ACHN (cell line): ENCODE measurements at regions not wholly inside any gene's neighbourhood (a gene's known extent, or its start where the extent isn't known, plus 50 kb on each side); places are given as distances from the start of the nearest gene placed in this dataset.

Experiments
- DNase-seq: peaks from one replicate; pipeline ENCODE4 v3.0.0-alpha.2; 2015
- in situ Hi-C: cut with HindIII; loops from 2 replicates; pipeline ENCODE4 v1.10.0; 2017; ENCODE audit warnings: low sequenced_read_pairs, low pct_ligation_motif_present, low pct_unique_long_range_greater_than_20kb

GRCh38 chr5:38207343-38207742 lies 51.0 kb upstream of the EGFLAM start:
- peak; percentile 3 for DNase-seq
- in situ Hi-C loops: no loop called here

DNA sequence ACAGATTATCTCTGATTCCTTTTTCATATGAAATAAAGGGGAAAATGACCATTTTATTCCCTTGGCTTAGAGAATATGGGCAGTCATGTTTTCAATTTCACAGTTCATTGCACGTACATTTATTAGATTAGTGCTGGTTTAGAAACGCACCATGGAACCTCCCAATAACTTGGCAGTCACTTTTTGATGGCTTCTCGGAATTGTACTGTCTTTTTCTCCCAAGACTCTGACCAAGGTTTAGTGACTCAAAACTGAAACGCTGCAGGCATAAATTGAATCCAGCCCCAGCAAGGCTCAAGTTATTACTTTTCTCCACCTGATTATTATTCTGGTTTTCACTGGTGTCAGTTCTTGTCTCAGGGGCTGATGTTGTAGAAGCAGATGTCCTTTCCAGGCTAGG lies 55.6 kb upstream of the EGFLAM start:
- in situ Hi-C loops: no loop called here
- no peak for DNase-seq

DNA sequence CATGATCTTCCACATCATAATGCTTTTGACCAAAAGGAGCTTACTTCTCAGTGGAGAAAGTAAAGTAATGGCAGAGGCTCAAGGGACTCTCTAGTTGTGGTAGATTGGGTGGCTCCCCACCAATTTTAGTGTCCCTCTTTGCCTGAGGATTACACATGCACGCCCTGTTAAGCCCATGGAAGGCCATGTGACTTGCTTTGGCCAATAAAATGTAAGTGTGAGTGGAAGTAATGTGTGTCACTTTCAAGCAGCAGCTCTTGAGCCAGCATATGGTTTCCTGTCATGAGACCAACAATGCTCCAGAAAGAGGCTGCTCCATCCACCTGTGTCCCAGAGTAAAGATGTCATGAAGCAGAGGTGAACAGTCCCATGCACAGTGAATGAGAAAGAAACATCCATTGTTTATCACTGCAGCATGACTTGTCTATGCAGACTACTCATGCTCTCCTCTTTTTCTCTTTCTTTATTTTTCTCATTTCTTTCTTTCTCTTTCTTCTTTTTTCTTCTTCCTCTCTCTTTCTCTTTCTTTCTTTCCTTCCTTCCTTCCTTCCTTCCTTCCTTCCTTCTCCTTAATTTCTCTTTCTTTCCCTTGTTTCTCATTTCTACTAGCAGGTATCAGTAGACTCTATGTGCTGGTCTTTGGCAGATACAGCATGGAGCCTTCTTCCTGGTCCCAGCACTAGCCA lies 57.3 kb upstream of the EGFLAM start:
- in situ Hi-C loops: no loop called here

GRCh38 chr5:38197118-38197517 lies 61.2 kb upstream of the EGFLAM start:
- no peak for DNase-seq
- in situ Hi-C loops: no loop called here

More for the DNA sequence above, 57.3 kb upstream of the EGFLAM start:
- DNase-seq: no peak

DNA sequence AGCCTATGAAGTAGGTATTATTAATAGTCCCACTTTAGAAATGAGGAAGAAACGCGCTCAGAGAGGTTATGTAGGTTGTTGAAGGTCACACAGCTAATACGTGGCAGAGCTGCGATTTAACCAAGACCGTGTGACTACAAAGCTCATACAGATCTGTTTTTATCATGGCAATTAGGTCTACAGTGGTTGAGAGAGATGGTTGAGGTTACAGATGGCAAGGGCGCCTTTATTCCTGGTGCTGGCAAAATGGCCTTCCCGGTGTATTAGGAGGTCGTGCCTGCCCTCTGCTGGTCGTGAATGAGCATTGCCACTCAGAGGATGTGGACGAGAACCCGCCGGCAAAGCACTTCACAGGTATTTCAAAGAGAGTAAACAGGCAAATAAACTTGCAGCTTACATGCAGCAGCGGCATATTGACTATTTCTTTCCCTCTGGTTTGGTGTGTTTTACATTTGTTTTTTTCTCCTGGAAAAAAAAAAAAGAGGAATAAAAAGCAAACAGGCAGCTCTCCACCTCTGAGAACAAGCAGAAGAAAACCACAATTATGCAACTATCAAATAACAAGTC lies 65.3 kb upstream of the EGFLAM start:
- in situ Hi-C loops: no loop called here
- peak; percentile 54 for DNase-seq

- in situ Hi-C loops: no loop called here
- DNase-seq: no peak
These were observed 66.7 kb upstream of the EGFLAM start for GRCh38 chr5:38191693-38192092.

- DNase-seq: no peak
- in situ Hi-C loops: no loop called here
These were observed 68.2 kb upstream of the EGFLAM start for GRCh38 chr5:38190111-38190510.

DNA sequence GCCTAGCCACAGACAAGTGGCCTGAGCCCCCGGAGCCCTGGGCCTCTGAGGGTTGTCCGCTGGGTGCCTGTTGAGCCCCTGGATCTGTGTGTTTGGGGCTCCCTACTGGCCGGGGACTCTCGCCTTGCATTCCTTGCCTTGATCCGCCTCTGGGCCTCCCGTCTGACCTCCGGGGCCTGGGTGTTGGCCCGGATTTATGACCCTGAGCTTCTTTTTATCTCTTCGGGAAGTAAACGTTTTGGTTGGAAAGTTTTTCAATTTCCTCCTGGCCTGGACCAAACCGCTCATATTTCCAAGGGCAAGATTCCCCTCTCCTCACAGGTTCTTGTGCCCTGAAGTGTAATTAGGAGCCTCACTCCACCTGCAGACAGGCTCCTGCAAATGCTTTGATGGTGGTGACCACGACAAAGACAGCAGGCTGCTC lies 69.3 kb upstream of the EGFLAM start:
- no peak for DNase-seq
- in situ Hi-C loops: no loop called here

DNA sequence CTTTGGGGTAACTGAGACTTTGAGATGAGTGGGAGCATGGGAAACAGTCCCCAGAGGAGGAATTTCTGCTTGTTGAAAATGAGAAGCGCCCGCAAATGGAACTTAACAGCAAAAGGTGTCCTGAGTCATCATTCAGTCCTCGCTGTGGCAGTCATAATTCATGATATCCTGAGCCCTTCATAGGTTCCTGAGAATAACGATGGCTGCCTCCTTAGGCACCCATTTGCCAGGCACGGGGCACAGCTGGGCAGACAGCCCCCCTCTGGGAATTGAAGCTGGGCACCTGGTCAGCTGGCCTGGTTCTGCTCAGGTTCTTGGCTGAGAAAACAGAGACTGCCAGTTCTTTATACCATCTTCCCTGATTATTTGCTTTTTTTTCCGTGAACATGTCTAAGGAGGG lies 69.8 kb upstream of the EGFLAM start:
- in situ Hi-C loops: no loop called here
- no peak for DNase-seq

DNA sequence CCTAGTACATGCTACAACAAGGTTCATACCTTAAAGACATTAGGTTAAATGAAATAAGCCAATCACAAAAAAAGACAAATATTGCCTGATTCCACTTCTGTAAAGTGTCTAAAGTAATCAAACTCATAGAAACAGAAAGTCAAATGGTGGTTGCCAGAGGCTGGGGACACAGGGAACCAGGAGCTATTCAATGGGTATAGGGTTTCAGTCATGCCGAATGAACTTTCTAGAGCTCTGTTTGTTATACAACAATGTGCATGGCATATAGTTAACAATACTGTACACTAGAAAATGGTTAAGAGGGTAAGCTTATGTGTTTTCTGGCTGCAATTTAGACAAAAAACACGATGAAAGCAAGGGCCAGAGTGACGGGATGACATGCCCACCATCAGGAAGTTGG lies 70.8 kb upstream of the EGFLAM start:
- in situ Hi-C loops: no loop called here
- no peak for DNase-seq

DNA sequence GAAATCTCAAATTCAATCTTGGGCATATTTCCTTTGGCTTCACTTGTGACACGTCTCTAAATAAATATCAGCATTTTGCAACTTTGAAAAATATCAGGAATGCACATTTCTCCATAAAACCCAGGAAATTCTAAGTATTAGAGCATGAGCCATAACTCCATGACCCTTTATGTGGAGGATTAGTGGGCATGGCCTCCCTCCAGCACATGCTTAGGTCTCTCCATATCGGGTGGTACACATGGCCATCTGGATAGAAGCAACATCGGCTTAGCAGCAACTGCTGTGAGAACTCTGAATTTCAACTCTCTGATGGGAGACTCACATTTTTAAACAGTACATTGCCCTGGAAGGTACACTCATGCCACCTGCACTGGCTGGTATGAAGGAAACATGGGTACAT lies 73.7 kb upstream of the EGFLAM start:
- DNase-seq: no peak
- in situ Hi-C loops: no loop called here

DNA sequence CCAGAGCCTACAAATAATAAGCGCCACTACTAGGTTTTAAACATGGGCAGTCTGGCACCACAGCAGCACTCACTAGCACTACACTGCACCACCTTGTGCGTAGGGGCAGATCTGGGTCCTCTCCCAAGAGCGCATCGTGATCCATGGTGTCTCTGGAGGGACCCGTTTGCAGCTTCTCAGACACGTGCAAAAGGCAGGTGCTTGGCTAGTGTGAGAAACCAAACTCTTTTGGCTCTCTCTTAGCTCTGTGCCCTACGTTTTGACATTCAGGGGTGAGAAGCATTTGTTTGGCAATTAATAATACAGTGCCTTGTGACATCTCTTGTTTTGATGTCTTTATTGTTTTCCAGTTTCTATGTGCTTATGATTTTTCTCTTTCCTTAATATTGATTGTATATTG lies 75.4 kb upstream of the EGFLAM start:
- DNase-seq: no peak
- in situ Hi-C loops: no loop called here

GRCh38 chr5:38168029-38168428 lies 90.3 kb upstream of the EGFLAM start:
- in situ Hi-C loops: no loop called here
- DNase-seq: no peak

GRCh38 chr5:38167562-38167996 lies 90.8 kb upstream of the EGFLAM start:
- no peak for DNase-seq
- in situ Hi-C loops: no loop called here

DNA sequence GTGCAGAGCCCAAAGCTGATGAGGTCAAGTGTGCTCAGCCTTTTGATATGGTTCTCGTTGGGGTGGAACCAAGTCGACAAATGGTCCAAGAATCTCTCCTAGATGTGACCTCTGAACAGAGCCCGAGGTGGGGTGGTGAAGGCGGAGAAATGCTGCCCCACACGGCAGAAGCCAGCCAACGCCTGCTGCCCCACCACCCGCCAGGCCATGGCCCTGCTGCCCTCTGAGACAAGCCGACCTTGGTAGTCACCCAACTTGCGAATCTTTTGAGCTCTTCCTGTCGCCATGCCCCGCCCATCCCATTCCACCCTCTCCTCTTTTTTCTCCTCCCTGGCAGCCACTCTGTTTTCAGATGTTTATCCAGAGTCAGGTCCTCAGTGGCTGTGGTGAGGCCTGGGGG lies 91.5 kb upstream of the EGFLAM start:
- no peak for DNase-seq
- in situ Hi-C loops: no loop called here

DNA sequence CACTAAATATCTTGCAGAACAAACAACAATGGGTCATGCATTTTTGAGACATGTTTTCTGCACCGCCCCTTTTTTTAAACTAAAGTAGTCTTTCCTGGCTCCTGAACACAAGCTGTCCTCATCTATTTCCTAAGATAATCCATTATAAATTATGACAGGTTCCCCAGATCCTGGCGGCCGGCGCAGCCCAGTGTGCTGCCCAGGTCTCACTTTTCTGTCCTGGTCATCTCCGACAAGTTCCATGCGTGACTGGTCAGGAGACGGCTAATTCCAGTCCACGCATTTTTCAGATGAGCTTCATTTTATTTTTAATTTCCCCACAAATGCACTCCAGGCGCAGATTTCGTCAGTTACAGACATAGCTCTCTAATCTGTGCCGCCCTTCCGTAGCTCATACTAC lies 92.9 kb upstream of the EGFLAM start:
- in situ Hi-C loops: no loop called here
- no peak for DNase-seq

DNA sequence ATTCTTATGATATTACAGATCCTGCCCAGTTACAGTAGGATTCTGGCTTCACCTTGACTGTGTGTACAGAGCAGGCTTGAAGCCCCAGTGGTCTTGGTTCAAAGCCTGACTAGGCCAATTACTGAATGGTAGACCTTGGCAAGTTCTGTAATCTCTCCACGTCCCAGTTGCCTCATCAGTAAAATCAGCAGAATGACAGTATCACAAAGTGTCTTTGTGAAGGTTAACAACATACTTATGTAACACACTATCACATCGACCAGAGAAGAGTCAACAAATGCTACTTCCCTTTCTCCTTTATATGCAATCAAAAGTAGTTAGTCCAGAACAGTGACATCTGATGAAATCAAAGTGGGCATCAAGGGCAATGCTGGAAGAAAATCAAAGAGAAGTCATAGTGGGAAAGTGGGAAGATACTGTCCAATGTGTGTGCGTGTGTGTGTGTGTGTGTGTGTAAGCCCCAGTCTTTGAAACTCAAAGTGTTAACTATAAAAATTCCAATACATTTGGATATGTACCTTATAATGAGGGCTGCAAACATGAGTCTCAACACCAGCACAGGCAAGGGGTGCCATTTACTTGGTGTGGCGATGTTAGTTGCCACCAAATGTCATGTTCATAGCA lies 93.5 kb upstream of the EGFLAM start:
- in situ Hi-C loops: no loop called here
- DNase-seq: no peak

- no peak for DNase-seq
- in situ Hi-C loops: no loop called here
These were observed 94.6 kb upstream of the EGFLAM start for GRCh38 chr5:38163636-38164237.

DNA sequence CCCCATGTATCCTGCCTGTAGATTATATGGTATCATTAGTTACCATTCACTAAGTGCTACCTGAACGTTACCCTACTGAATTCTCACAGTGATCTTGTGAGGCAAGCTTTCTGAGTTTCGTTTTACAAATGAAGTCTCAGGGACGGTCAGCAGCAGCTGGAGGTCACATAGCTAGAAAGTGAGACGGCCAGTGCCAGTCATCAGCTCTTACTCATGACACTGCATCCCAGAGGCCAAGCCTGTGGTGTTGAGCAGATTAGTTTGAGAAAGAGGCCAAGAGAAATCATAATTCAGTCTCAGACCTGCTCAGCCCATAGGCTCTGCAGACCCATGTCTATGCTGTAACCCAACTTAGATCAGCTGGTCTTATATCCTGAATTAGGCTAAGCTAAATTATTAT lies 95.7 kb upstream of the EGFLAM start:
- DNase-seq: no peak

DNA sequence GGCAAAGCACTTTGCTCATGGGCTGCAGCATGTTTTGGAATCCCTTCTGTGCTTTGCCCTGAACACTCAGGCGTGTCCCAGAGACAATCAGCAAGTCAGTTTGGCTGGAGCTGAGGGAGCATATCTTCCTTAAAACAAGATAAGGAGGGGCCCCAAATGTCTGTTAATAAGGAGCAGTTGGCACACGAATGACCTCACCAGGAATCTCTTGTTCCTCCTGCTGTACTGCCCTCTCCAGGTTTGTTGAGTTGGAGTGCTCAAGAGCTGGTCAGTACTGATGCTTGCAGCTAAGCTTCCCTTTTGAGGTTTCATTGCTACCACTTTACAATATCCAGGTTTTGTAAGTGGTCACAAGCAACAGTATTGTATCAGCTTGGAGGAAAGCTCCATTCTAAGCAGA lies 101.3 kb upstream of the EGFLAM start:
- DNase-seq: no peak
- in situ Hi-C loops: no loop called here

More for the DNA sequence above, 95.7 kb upstream of the EGFLAM start:
- in situ Hi-C loops: no loop called here
